ENCODE measurements at regions not wholly inside any gene's neighbourhood (a gene's known extent, or its start where the extent isn't known, plus 50 kb on each side); places are given as distances from the start of the nearest gene placed in this dataset.

DNA sequence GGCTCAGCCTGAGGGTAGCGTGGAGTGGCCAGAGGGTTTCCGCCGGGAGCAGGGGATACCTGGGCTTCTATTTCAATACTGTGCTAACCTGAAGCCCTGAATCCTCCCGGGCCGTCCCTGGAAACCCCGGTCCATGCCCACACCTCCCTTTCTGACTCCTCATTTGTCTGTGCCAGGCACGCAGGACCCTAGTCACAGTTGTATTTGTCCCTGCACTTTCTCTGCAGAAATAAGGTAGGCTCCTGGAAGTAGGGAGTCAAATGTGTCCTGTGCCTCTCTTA is 418.8 kb upstream of the HS6ST1 start:
- BruUV-seq (replicated peaks): no TSS peak
- WGBS (ENCODE audit: insufficient coverage, low coverage, missing lambda C conversion rate): 0% methylated on average over 5 of the region's 7 CpGs
- no peaks in the 10 kb centered on the region for H3K79me2 ChIP-seq (ENCODE audit: control insufficient read depth, insufficient read depth, low read length)
- ChIA-PET CTCF (ENCODE audit: low intra/inter-chr PET ratio) (no interaction called here), POLR2A (interaction anchor here (0.7 kb wide), 1 partner anchor 19 kb away, joined by 3 read pairs; no protein-coding TSS in a partner anchor)
- intact Hi-C loops (cut with micrococcal nuclease) (loop anchor here (10.0 kb wide), 1 partner anchor 657 kb away; no protein-coding TSS in a partner anchor), in situ Hi-C loops (cut with MboI) (no loop called here)
- H3K9me1 ChIP-seq (ENCODE audit: control insufficient read depth, insufficient read depth, low read length): no peaks in the 10 kb centered on the region
- no peaks in the 10 kb centered on the region for H3K9me3 ChIP-seq (replicated peaks; ENCODE audit: control insufficient read depth, insufficient read depth, low read depth, low read length)
- FAIRE-seq: no peak
- no peak overlapping the region for H2AFZ ChIP-seq (ENCODE audit: low read depth, low read length)
- no peak overlapping the region for H3K27ac ChIP-seq (ENCODE audit: extremely low read depth, low read depth, low read length)
- no peaks in the 10 kb centered on the region for H3K36me3 ChIP-seq (ENCODE audit: control insufficient read depth, insufficient read depth, low read length)
- peaks cover 4 to 41% of the 10 kb centered on the region in 2 experiments; a peak in 2 of 5 replicates for H3K27me3 ChIP-seq (ENCODE audit: control insufficient read depth in 2 of 2, insufficient read depth in 2 of 2, low read length in 2 of 2)
- no peak for ATAC-seq
- peaks cover 0 to 10% of the 10 kb centered on the region in 2 experiments; a peak in 2 of 5 replicates for H3K4me1 ChIP-seq (replicated peaks in 1 of 2; ENCODE audit: control insufficient read depth in 2 of 2, insufficient read depth in 2 of 2, low read length in 2 of 2)
- H3K9ac ChIP-seq (ENCODE audit: insufficient read depth in 1 of 2, low read depth in 2 of 2, low read length in 2 of 2): no peak overlapping the region
- DNase-seq (ENCODE audit: extremely low read depth in 1 of 4, low spot score in 3 of 4): no peak
- H3K4me3 ChIP-seq: no peak overlapping the region
- no peak overlapping the region for H3K4me2 ChIP-seq (ENCODE audit: insufficient read depth, low read length)
- H4K20me1 ChIP-seq (replicated peaks; ENCODE audit: control insufficient read depth, insufficient read depth, low read length): 0 out of 2 replicates have a peak, but pooled peaks cover 7% of the 10 kb centered on the region
- TF ChIP-seq SP2 (IDR thresholded peaks at IDR 0.05; ENCODE audit: extremely low read depth, low read depth, low read length, poor library complexity, severe bottlenecking): no peak
- TF ChIP-seq RFX5 (IDR thresholded peaks at IDR 0.05; ENCODE audit: low read depth, low read length): no peak
- TF ChIP-seq, protein P1, sequence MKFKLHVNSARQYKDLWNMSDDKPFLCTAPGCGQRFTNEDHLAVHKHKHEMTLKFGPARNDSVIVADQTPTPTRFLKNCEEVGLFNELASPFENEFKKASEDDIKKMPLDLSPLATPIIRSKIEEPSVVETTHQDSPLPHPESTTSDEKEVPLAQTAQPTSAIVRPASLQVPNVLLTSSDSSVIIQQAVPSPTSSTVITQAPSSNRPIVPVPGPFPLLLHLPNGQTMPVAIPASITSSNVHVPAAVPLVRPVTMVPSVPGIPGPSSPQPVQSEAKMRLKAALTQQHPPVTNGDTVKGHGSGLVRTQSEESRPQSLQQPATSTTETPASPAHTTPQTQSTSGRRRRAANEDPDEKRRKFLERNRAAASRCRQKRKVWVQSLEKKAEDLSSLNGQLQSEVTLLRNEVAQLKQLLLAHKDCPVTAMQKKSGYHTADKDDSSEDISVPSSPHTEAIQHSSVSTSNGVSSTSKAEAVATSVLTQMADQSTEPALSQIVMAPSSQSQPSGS (CRISPR knock-in tag; IDR thresholded peaks at IDR 0.05): no peak
- TF ChIP-seq ESRRB (CRISPR knock-in tag; IDR thresholded peaks at IDR 0.05; ENCODE audit: borderline replicate concordance): no peak
- no peak for TF ChIP-seq ZFP36 (IDR thresholded peaks at IDR 0.05; ENCODE audit: low read depth, low read length, partially characterized antibody)
- TF ChIP-seq NR1H2 (CRISPR knock-in tag; IDR thresholded peaks at IDR 0.05): no peak
- no peak for TF ChIP-seq ZNF76 (CRISPR knock-in tag; IDR thresholded peaks at IDR 0.05; ENCODE audit: borderline replicate concordance)
- TF ChIP-seq SAFB (IDR thresholded peaks at IDR 0.05; ENCODE audit: borderline replicate concordance, low read depth, low read length): no peak
